Endodermal cell (in vitro differentiated cells): ENCODE measurements at regions not wholly inside any gene's neighbourhood (a gene's known extent, or its start where the extent isn't known, plus 50 kb on each side); places are given as distances from the start of the nearest gene placed in this dataset.

Experiments
- DNase-seq: peaks from one replicate; pipeline ENCODE4 v3.0.0-alpha.2; 2017
- H3K27ac ChIP-seq: 2 replicates; pipeline ENCODE4 v1.5.1; 2013; ENCODE audit warnings: mild to moderate bottlenecking, low read depth, low read length, moderate library complexity
- H3K27me3 ChIP-seq: 2 replicates; pipeline ENCODE4 v1.6.1; 2013; ENCODE audit warnings: mild to moderate bottlenecking, low read length, moderate library complexity; ENCODE audit not compliant: insufficient read depth, control insufficient read depth, poor library complexity, severe bottlenecking
- H3K36me3 ChIP-seq: 2 replicates; pipeline ENCODE4 v1.7.0; 2013; ENCODE audit warnings: mild to moderate bottlenecking, low read length, moderate library complexity; ENCODE audit not compliant: control insufficient read depth, insufficient read depth
- H3K4me1 ChIP-seq: one replicate; pipeline ENCODE4 v1.7.0; 2013; ENCODE audit warnings: low read length; ENCODE audit not compliant: control insufficient read depth, insufficient read depth
- H3K4me3 ChIP-seq: 2 replicates; pipeline ENCODE4 v1.5.1; 2013; ENCODE audit warnings: mild to moderate bottlenecking, low read length, moderate library complexity
- H3K9ac ChIP-seq: 2 replicates; pipeline ENCODE4 v1.6.1; 2013; ENCODE audit warnings: mild to moderate bottlenecking, low read length, moderate library complexity; ENCODE audit not compliant: poor library complexity, severe bottlenecking; ENCODE audit errors: extremely low read depth
- H3K9me3 ChIP-seq: 2 replicates; pipeline ENCODE4 v1.6.1; 2013; ENCODE audit warnings: mild to moderate bottlenecking, low read length, moderate library complexity; ENCODE audit not compliant: control insufficient read depth
- H3K27ac Mint-ChIP-seq: 2 replicates; pipeline ENCODE4 v1.8.0; 2020; ENCODE audit warnings: mixed read lengths
- H3K27me3 Mint-ChIP-seq: 2 replicates; pipeline ENCODE4 v1.8.0; 2021; ENCODE audit warnings: mild to moderate bottlenecking, mixed read lengths; ENCODE audit not compliant: insufficient read depth
- H3K36me3 Mint-ChIP-seq: 2 replicates; pipeline ENCODE4 v1.8.0; 2020; ENCODE audit warnings: low read depth, mixed read lengths
- H3K4me1 Mint-ChIP-seq: 2 replicates; pipeline ENCODE4 v1.8.0; 2020; ENCODE audit warnings: mixed read lengths
- H3K4me3 Mint-ChIP-seq: 2 replicates; pipeline ENCODE4 v1.8.0; 2020; ENCODE audit warnings: mild to moderate bottlenecking, moderate library complexity, mixed read lengths
- H3K9me3 Mint-ChIP-seq: 2 replicates; pipeline ENCODE4 v1.8.0; 2020; ENCODE audit warnings: mild to moderate bottlenecking, mixed read lengths
- CTCF ChIP-seq: fragments of 200-600 bp; sonication (generic); conservative IDR thresholded peaks from 2 replicates; pipeline ENCODE4 v1.5.0; 2021; ENCODE audit warnings: antibody characterized with exemption, mild to moderate bottlenecking
- WGBS, 2 experiments: methylation state at CpG; one replicate each; pipeline versions ENCODE4 v1.1.5 to v1.1.7; 2013; ENCODE audit warnings: missing lambda C conversion rate in 2 of 2, mixed read lengths in 1 of 2; ENCODE audit not compliant: insufficient coverage in 1 of 2, insufficient read length in 1 of 2; 5-methylcytosine and 5-hydroxymethylcytosine counted together

- no peaks in the 10 kb centered on the region for H3K27me3 ChIP-seq
- TF ChIP-seq CTCF, result no peak
- H3K9ac ChIP-seq, result no peak overlapping the region
- Mint-ChIP-seq H3K4me3 (no peak overlapping the region), H3K27ac (peak overlapping the region; percentile 62), H3K9me3 (peaks cover under 1% of the 10 kb centered on the region), H3K4me1 (peaks cover 61% of the 10 kb centered on the region), H3K36me3 (peaks cover 17% of the 10 kb centered on the region), H3K27me3 (no peaks in the 10 kb centered on the region)
- H3K4me1 ChIP-seq, result no peaks in the 10 kb centered on the region
- WGBS, 2 experiments, result 54 to 57% methylated on average over 2 to 8 of the region's 13 CpGs
- H3K36me3 ChIP-seq, result no peaks in the 10 kb centered on the region
- DNase-seq, result peak; percentile 69
- H3K4me3 ChIP-seq, result no peak overlapping the region
- H3K9me3 ChIP-seq, result no peaks in the 10 kb centered on the region
- H3K27ac ChIP-seq, result no peak overlapping the region
Observed at GRCh38 chrX:16312761-16313623, 145.7 kb downstream of the MAGEB17 start.

- Mint-ChIP-seq H3K4me1 (peaks cover 41% of the 10 kb centered on the region), H3K27ac (peak overlapping the region; percentile 29), H3K36me3 (peaks cover 31% of the 10 kb centered on the region), H3K9me3 (peaks cover 27% of the 10 kb centered on the region), H3K4me3 (no peak overlapping the region), H3K27me3 (no peaks in the 10 kb centered on the region)
- no peak overlapping the region for H3K4me3 ChIP-seq
- peaks cover 21% of the 10 kb centered on the region for H3K9me3 ChIP-seq
- no peak overlapping the region for H3K9ac ChIP-seq
- no peaks in the 10 kb centered on the region for H3K4me1 ChIP-seq
- no peak overlapping the region for H3K27ac ChIP-seq
- no peak for TF ChIP-seq CTCF
- H3K27me3 ChIP-seq, result no peaks in the 10 kb centered on the region
- DNase-seq, result no peak
- 95% methylated on average over 4 of the region's 4 CpGs; no CpG with 5 or more reads in 1 of the 2 experiments for WGBS, 2 experiments
- H3K36me3 ChIP-seq, result no peaks in the 10 kb centered on the region
Observed at GRCh38 chrX:16316331-16316730, 149.1 kb downstream of the MAGEB17 start.

GRCh38 chrX:16319929-16320328 is 152.6 kb downstream of the MAGEB17 start:
- WGBS, 2 experiments, result 100% methylated on average over 2 of the region's 2 CpGs; no CpG with 5 or more reads in 1 of the 2 experiments
- H3K4me3 Mint-ChIP-seq, result no peak overlapping the region
- H3K27me3 Mint-ChIP-seq, result no peaks in the 10 kb centered on the region
- H3K4me1 Mint-ChIP-seq, result peaks cover 17% of the 10 kb centered on the region
- Histone ChIP-seq H3K27ac (no peak overlapping the region), H3K9me3 (peaks cover 21% of the 10 kb centered on the region), H3K36me3 (no peaks in the 10 kb centered on the region), H3K27me3 (no peaks in the 10 kb centered on the region), H3K9ac (no peak overlapping the region), H3K4me3 (no peak overlapping the region), H3K4me1 (no peaks in the 10 kb centered on the region)
- no peak for TF ChIP-seq CTCF
- no peak overlapping the region for H3K27ac Mint-ChIP-seq
- peaks cover 44% of the 10 kb centered on the region for H3K36me3 Mint-ChIP-seq
- no peak for DNase-seq
- peaks cover 53% of the 10 kb centered on the region for H3K9me3 Mint-ChIP-seq
